H1 (cell line): ENCODE measurements at regions not wholly inside any gene's neighbourhood (a gene's known extent, or its start where the extent isn't known, plus 50 kb on each side); places are given as distances from the start of the nearest gene placed in this dataset.

ENCODE experiments used
- CTCF ChIA-PET: fragments of 300-600 bp; sonication (Branson Sonifier 250); formaldehyde crosslinking; loops from one replicate; lab custom pipeline; 2021; ENCODE audit not compliant: partially characterized antibody; lab: Charles Lee
- POLR2A ChIA-PET: fragments of 300-600 bp; sonication (Branson Sonifier 250); formaldehyde crosslinking; loops from one replicate; lab custom pipeline; 2021; ENCODE audit warnings: inconsistent platforms; ENCODE audit not compliant: partially characterized antibody; lab: Charles Lee
- DNase-seq, 2 experiments: peaks; one replicate each; pipeline versions ENCODE4 v3.0.0 to v3.0.0-alpha.2; 2010 to 2022; ENCODE audit warnings: low spot score in 2 of 2, low read depth in 1 of 2, mixed read lengths in 1 of 2
- FAIRE-seq: peaks from 2 replicates; lab custom pipeline; 2011; peaks lifted over from hg19 to GRCh38; lab: Jason Lieb, UNC
- H2AFZ ChIP-seq: 2 replicates; pipeline ENCODE4 v1.8.1; 2012; ENCODE audit warnings: low read length, inconsistent platforms
- H2AK5ac ChIP-seq: 2 replicates; pipeline ENCODE4 v1.6.1; 2013; ENCODE audit warnings: low read depth, low read length
- H2BK120ac ChIP-seq: replicated peaks from 2 replicates; pipeline ENCODE3; 2013; ENCODE audit warnings: low read depth, low read length, inconsistent platforms
- H2BK12ac ChIP-seq: 2 replicates; pipeline ENCODE4 v1.6.1; 2013; ENCODE audit warnings: low read depth, low read length
- H2BK15ac ChIP-seq: 2 replicates; pipeline ENCODE4 v1.6.1; 2013; ENCODE audit warnings: low read length
- H2BK20ac ChIP-seq: 2 replicates; pipeline ENCODE4 v1.6.1; 2013; ENCODE audit warnings: low read length
- H2BK5ac ChIP-seq: 2 replicates; pipeline ENCODE4 v1.6.1; 2013; ENCODE audit warnings: low read depth, low read length
- H3K14ac ChIP-seq: 2 replicates; pipeline ENCODE4 v1.6.1; 2013; ENCODE audit warnings: inconsistent platforms; ENCODE audit not compliant: insufficient read length
- H3K18ac ChIP-seq: 2 replicates; pipeline ENCODE4 v1.6.1; 2013; ENCODE audit warnings: low read length; ENCODE audit errors: extremely low read depth
- H3K23ac ChIP-seq: 2 replicates; pipeline ENCODE4 v1.6.1; 2013; ENCODE audit warnings: inconsistent platforms; ENCODE audit not compliant: insufficient read length
- H3K23me2 ChIP-seq: 2 replicates; pipeline ENCODE4 v1.6.1; 2013; ENCODE audit warnings: low read depth, low read length
- H3K27ac ChIP-seq: 2 replicates; pipeline ENCODE4 v1.6.1; 2011; ENCODE audit warnings: low read depth, low read length, inconsistent platforms
- H3K27me3 ChIP-seq, 4 experiments: replicated peaks in 1 of 4; 1 replicate in 1 of 4; 2 replicates in 3 of 4; pipeline versions ENCODE4 v1.6.1 to v1.8.1; 2011 to 2013; ENCODE audit warnings: low read length in 3 of 4, mild to moderate bottlenecking in 3 of 4, inconsistent platforms in 2 of 4, mixed read lengths in 2 of 4, moderate library complexity in 1 of 4; ENCODE audit not compliant: control insufficient read depth in 3 of 4, insufficient read depth in 3 of 4; ENCODE audit errors: extremely low read depth in 1 of 4
- H3K36me3 ChIP-seq, 4 experiments: 2 replicates each; pipeline versions ENCODE4 v1.6.1 to v1.8.1; 2011 to 2013; ENCODE audit warnings: mild to moderate bottlenecking in 4 of 4, low read length in 3 of 4, moderate library complexity in 2 of 4, control low read depth in 1 of 4, inconsistent platforms in 1 of 4; ENCODE audit not compliant: insufficient read depth in 4 of 4, control insufficient read depth in 2 of 4
- H3K4ac ChIP-seq: replicated peaks from 2 replicates; pipeline ENCODE3; 2013; ENCODE audit warnings: low read length, low read depth, mixed read lengths, inconsistent platforms; ENCODE audit not compliant: insufficient read length
- H3K4me1 ChIP-seq, 4 experiments: replicated peaks in 1 of 4; 1 replicate in 1 of 4; 2 replicates in 3 of 4; pipeline versions ENCODE4 v1.6.1 to v1.8.1; 2011 to 2013; ENCODE audit warnings: low read length in 3 of 4, inconsistent platforms in 2 of 4, mixed read lengths in 1 of 4; ENCODE audit not compliant: insufficient read depth in 4 of 4, control insufficient read depth in 3 of 4
- H3K4me2 ChIP-seq, 2 experiments: 2 replicates each; pipeline versions ENCODE4 v1.6.1 to v1.8.1; 2011 to 2013; ENCODE audit warnings: low read depth in 2 of 2, low read length in 2 of 2, control low read depth in 1 of 2, inconsistent platforms in 1 of 2, mild to moderate bottlenecking in 1 of 2; ENCODE audit not compliant: insufficient read depth in 1 of 2
- H3K4me3 ChIP-seq, 4 experiments: fragments of 200-600, 300-600 bp in 1 of 4; sonication (generic), shearing (Covaris generic), sonication (Bioruptor Twin) in 1 of 4; 2 replicates each; pipeline versions ENCODE4 v1.5.1 to v1.8.1; 2011 to 2016; ENCODE audit warnings: low read length in 4 of 4, low read depth in 3 of 4, control low read depth in 2 of 4, inconsistent platforms in 2 of 4, mild to moderate bottlenecking in 2 of 4, mixed read lengths in 1 of 4, moderate library complexity in 1 of 4; ENCODE audit not compliant: insufficient read depth in 2 of 4; ENCODE audit errors: extremely low read depth in 1 of 4
- H3K56ac ChIP-seq: replicated peaks from 2 replicates; pipeline ENCODE3; 2013; ENCODE audit warnings: low read depth, mild to moderate bottlenecking, mixed read lengths, low read length, inconsistent platforms; ENCODE audit not compliant: insufficient read length
- H3K79me1 ChIP-seq: 2 replicates; pipeline ENCODE4 v1.6.1; 2013; ENCODE audit warnings: low read depth, low read length, control low read depth
- H3K79me2 ChIP-seq, 2 experiments: 2 replicates each; pipeline versions ENCODE4 v1.6.1 to v1.8.1; 2012 to 2013; ENCODE audit warnings: low read length in 2 of 2, mild to moderate bottlenecking in 2 of 2, inconsistent platforms in 1 of 2; ENCODE audit not compliant: insufficient read depth in 2 of 2, control insufficient read depth in 1 of 2
- H3K9ac ChIP-seq, 4 experiments: replicated peaks in 1 of 4; 1 replicate in 1 of 4; 2 replicates in 3 of 4; pipeline versions ENCODE4 v1.6.1 to v1.8.1; 2011 to 2013; ENCODE audit warnings: low read depth in 3 of 4, low read length in 3 of 4, control low read depth in 2 of 4, mild to moderate bottlenecking in 2 of 4, moderate library complexity in 2 of 4, inconsistent platforms in 1 of 4; ENCODE audit errors: extremely low read depth in 1 of 4
- H3K9me3 ChIP-seq, 2 experiments: 2 replicates each; pipeline versions ENCODE4 v1.6.1 to v1.8.1; 2012 to 2013; ENCODE audit warnings: mild to moderate bottlenecking in 2 of 2, moderate library complexity in 2 of 2, control low read depth in 1 of 2, inconsistent platforms in 1 of 2, low read depth in 1 of 2, low read length in 1 of 2, mixed read lengths in 1 of 2; ENCODE audit not compliant: insufficient read depth in 2 of 2
- H4K20me1 ChIP-seq, 2 experiments: replicated peaks in 1 of 2; 2 replicates each; pipeline versions ENCODE3 to v1.8.1; 2011 to 2013; ENCODE audit warnings: inconsistent platforms in 2 of 2, low read length in 2 of 2, mild to moderate bottlenecking in 1 of 2; ENCODE audit not compliant: insufficient read depth in 2 of 2, control insufficient read depth in 1 of 2
- H4K5ac ChIP-seq: 2 replicates; pipeline ENCODE4 v1.6.1; 2013; ENCODE audit warnings: low read length, low read depth, mixed read lengths, inconsistent platforms; ENCODE audit not compliant: insufficient read length
- H4K8ac ChIP-seq: 2 replicates; pipeline ENCODE4 v1.8.0; 2013; ENCODE audit warnings: mild to moderate bottlenecking, moderate library complexity, low read length, inconsistent platforms; ENCODE audit not compliant: insufficient read depth; ENCODE audit errors: extremely low read depth
- H4K91ac ChIP-seq: replicated peaks from 2 replicates; pipeline ENCODE3; 2013; ENCODE audit warnings: low read length, mixed read lengths, inconsistent platforms; ENCODE audit not compliant: insufficient read length
- ATF3 ChIP-seq: IDR thresholded peaks from 2 replicates; pipeline ENCODE4 v1.6.1; 2011; ENCODE audit warnings: low read depth, mild to moderate bottlenecking, low read length; ENCODE audit not compliant: insufficient read depth
- BRCA1 ChIP-seq: IDR thresholded peaks from 2 replicates; pipeline ENCODE4 v1.6.1; 2012; ENCODE audit warnings: low read depth, low read length, improper control_type of control experiment
- CEBPB ChIP-seq: IDR thresholded peaks from 2 replicates; pipeline ENCODE4 v1.6.1; 2012; ENCODE audit warnings: low read depth, low read length
- CREB1 ChIP-seq: IDR thresholded peaks from 2 replicates; pipeline ENCODE4 v1.6.1; 2012; ENCODE audit warnings: inconsistent platforms
- GABPA ChIP-seq: IDR thresholded peaks from 2 replicates; pipeline ENCODE4 v1.6.1; 2011; ENCODE audit warnings: mild to moderate bottlenecking, low read length, moderate library complexity, borderline replicate concordance; ENCODE audit not compliant: insufficient read depth
- JUN ChIP-seq: IDR thresholded peaks from 2 replicates; pipeline ENCODE4 v1.6.1; 2011; ENCODE audit warnings: low read depth, mild to moderate bottlenecking, improper control_type of control experiment, low read length
- KDM1A ChIP-seq: fragments of 200-600, 300-600 bp; sonication (generic); IDR thresholded peaks from 2 replicates; pipeline ENCODE4 v1.7.1; 2016; ENCODE audit warnings: mild to moderate bottlenecking, low read length, borderline replicate concordance
- RAD21 ChIP-seq, 2 experiments: IDR thresholded peaks in 1 of 2; conservative IDR thresholded peaks in 1 of 2; 2 replicates each; pipeline ENCODE4 v1.6.1; 2011; ENCODE audit warnings: low read depth in 2 of 2, low read length in 2 of 2, improper control_type of control experiment in 1 of 2, inconsistent platforms in 1 of 2, mild to moderate bottlenecking in 1 of 2, moderate library complexity in 1 of 2
- SIN3A ChIP-seq, 2 experiments: IDR thresholded peaks in 1 of 2; conservative IDR thresholded peaks in 1 of 2; 2 replicates each; pipeline ENCODE4 v1.6.1; 2011 to 2012; ENCODE audit warnings: low read length in 2 of 2, improper control_type of control experiment in 1 of 2, low read depth in 1 of 2, mild to moderate bottlenecking in 1 of 2
- SIRT6 ChIP-seq: IDR thresholded peaks from one replicate; pipeline ENCODE4 v1.7.1; 2012; ENCODE audit warnings: low read length, inconsistent platforms
- SUZ12 ChIP-seq: fragments of 200-600 bp; sonication (generic); IDR thresholded peaks from 2 replicates; pipeline ENCODE4 v1.6.1; 2012; ENCODE audit warnings: mild to moderate bottlenecking, inconsistent platforms, low read length, moderate library complexity, mixed read lengths
- ZNF274 ChIP-seq: IDR thresholded peaks from 2 replicates; pipeline ENCODE4 v1.7.0; 2012; ENCODE audit warnings: low read length, borderline replicate concordance; ENCODE audit errors: extremely low read depth
- WGBS, 2 experiments: shearing (Covaris generic) in 1 of 2; methylation state at CpG; one replicate each; pipeline versions ENCODE4 v1.1.6 to v1.1.7; 2013 to 2015; ENCODE audit warnings: low lambda C conversion rate in 2 of 2, mixed read lengths in 2 of 2, inconsistent platforms in 1 of 2, low coverage in 1 of 2, missing lambda C conversion rate in 1 of 2; ENCODE audit not compliant: insufficient replicate concordance in 2 of 2, insufficient coverage in 1 of 2, insufficient read length in 1 of 2; ENCODE audit errors: extremely low coverage in 1 of 2, missing lambda C conversion rate in 1 of 2; 5-methylcytosine and 5-hydroxymethylcytosine counted together

DNA sequence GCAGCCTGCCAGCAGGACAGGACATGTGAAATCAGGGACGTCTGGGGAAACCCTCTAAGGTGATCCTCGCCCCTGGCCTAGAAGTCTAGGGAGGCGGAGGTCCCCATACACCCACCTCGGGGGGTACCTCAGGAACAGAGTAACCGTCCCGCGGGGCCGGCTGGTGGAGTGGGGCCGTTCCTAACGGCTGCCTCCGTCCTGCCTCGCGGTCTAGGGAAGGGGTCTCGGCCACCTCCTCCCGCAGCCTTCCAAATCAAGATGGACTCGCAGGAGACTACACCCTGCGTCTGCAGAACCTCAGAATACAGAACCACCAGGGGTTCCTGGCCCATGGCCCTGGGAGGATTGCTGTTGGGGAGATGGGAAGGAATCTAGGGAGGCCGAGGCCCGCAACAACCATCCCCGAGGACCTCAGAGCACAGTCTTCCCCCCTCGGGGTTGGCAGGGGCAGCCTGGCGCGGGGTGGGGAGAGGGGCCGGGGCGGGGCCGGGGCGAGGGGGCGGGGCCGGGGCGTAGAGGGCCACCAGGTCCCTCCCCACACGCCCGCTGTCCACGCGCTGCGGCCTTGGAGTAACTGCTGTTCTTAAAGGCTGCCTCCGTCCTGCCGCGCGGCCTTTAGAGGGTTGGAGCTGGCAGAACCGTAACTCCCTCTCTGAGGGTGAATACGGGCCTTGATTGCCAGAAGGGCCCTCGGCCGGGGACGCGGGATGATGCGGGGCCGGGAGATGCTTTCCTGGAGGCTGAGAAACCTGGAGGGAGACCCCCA, 89.0 kb upstream of the MLN start:
- Histone ChIP-seq H3K36me3 (no peaks in the 10 kb centered on the region), H4K91ac (no peak overlapping the region), H3K56ac (no peak overlapping the region), H2BK5ac (no peak overlapping the region), H3K4me2 (no peak overlapping the region), H4K8ac (no peak overlapping the region), H2BK20ac (no peak overlapping the region), H2BK120ac (no peak overlapping the region), H3K18ac (no peak overlapping the region), H3K23me2 (no peaks in the 10 kb centered on the region), H3K4me1 (no peaks in the 10 kb centered on the region), H3K4me3 (no peak overlapping the region), H4K5ac (no peak overlapping the region), H3K79me2 (no peaks in the 10 kb centered on the region), H2BK15ac (no peak overlapping the region), H3K9me3 (no peaks in the 10 kb centered on the region), H4K20me1 (no peaks in the 10 kb centered on the region), H2AK5ac (no peak overlapping the region), H2AFZ (no peak overlapping the region), H3K23ac (no peak overlapping the region), H3K4ac (no peak overlapping the region), H3K9ac (no peak overlapping the region), H3K27ac (no peak overlapping the region), H3K14ac (no peak overlapping the region), H3K79me1 (no peaks in the 10 kb centered on the region), H3K27me3 (0 out of 7 replicates have a peak, but pooled peaks cover 0 to 3% (median 0%) of the 10 kb centered on the region in 4 experiments), H2BK12ac (no peak overlapping the region)
- ChIA-PET POLR2A (interaction anchor here (1.4 kb wide), 1 partner anchor 12 kb away, joined by 3 read pairs; no protein-coding TSS in a partner anchor), CTCF (interaction anchor here (1.0 to 1.3 kb wide), 2 partner anchors 114 to 131 kb away, joined by 3 to 4 read pairs; no protein-coding TSS in a partner anchor)
- 97% methylated on average over 23 of the region's 47 CpGs; no CpG with 5 or more reads in 1 of the 2 experiments for WGBS, 2 experiments
- FAIRE-seq (no peak), DNase-seq (no peak)
- TF ChIP-seq KDM1A (no peak), SUZ12 (no peak), GABPA (no peak), ATF3 (no peak), SIRT6 (no peak), CEBPB (no peak), CREB1 (no peak), BRCA1 (no peak), SIN3A (conservative IDR thresholded peaks at IDR 0.05 in 1 of 2, IDR thresholded peaks at IDR 0.05 in 1 of 2; ENCODE audit: low read depth in 1 of 2, low read length in 2 of 2) (no peak), JUN (no peak), ZNF274 (no peak), RAD21 (IDR thresholded peaks at IDR 0.05 in 1 of 2, conservative IDR thresholded peaks at IDR 0.05 in 1 of 2; ENCODE audit: low read depth in 2 of 2, low read length in 2 of 2) (no peak)
